HCT116 (cell line): ENCODE measurements at regions not wholly inside any gene's neighbourhood (a gene's known extent, or its start where the extent isn't known, plus 50 kb on each side); places are given as distances from the start of the nearest gene placed in this dataset.

Experiments
- ATAC-seq: fragments of 200-7000 bp; cut with Tn5 transposase; 2 replicates; pipeline ENCODE4 v1.9.1; 2020; ENCODE audit warnings: mild to moderate bottlenecking, moderate library complexity
- BruUV-seq: library from RNA; stranded (reverse); fragments of 400-500 nt; replicated peaks from 2 replicates; lab custom pipeline; 2021; lab: Mats Ljungman, UMichigan
- CTCF ChIA-PET: fragments of 300-600 bp; sonication (Branson Sonifier 250); formaldehyde crosslinking; loops from one replicate; lab custom pipeline; 2021; ENCODE audit warnings: antibody characterized with exemption; lab: Charles Lee
- POLR2A ChIA-PET: fragments of 300-600, 350-600 bp; sonication (Branson Sonifier 250); formaldehyde crosslinking; loops from one replicate; lab custom pipeline; 2021; ENCODE audit warnings: antibody characterized with exemption; lab: Charles Lee
- RAD21 ChIA-PET, 2 experiments: fragments of 300-600 bp; sonication (Branson Sonifier 250); formaldehyde crosslinking; loops; one replicate each; lab custom pipeline; 2023; ENCODE audit warnings: low total read pairs in 2 of 2; ENCODE audit not compliant: uncharacterized antibody in 2 of 2, unreplicated experiment in 2 of 2, low non-redundant PET in 1 of 2; lab: Charles Lee
- DNase-seq: peaks from one replicate; pipeline ENCODE4 v3.0.0-alpha.2; 2010; ENCODE audit warnings: low read depth, low spot score
- H2AFZ ChIP-seq: fragments of 200-600 bp; shearing (Covaris generic), sonication (generic); 2 replicates; pipeline ENCODE4 v1.6.1; 2017; ENCODE audit warnings: low read depth, mixed run types, mixed read lengths, antibody characterized with exemption, low read length; ENCODE audit not compliant: poor library complexity, severe bottlenecking
- H3K27ac ChIP-seq: 2 replicates; pipeline ENCODE4 v1.5.1; 2012; ENCODE audit warnings: low read depth, low read length
- H3K27me3 ChIP-seq: fragments of 200-600 bp; sonication (generic); 2 replicates; pipeline ENCODE4 v1.6.1; 2016; ENCODE audit warnings: mixed run types, low read length, mixed read lengths; ENCODE audit not compliant: insufficient read depth
- H3K36me3 ChIP-seq, 2 experiments: fragments of 200-500 bp in 1 of 2; fragments of 200-600 bp in 1 of 2; sonication (Bioruptor generic) in 1 of 2; sonication (generic) in 1 of 2; 2 replicates each; pipeline versions ENCODE4 v1.5.1 to v1.6.1; 2014 to 2016; ENCODE audit warnings: low read length in 2 of 2, inconsistent platforms in 1 of 2, mixed read lengths in 1 of 2, mixed run types in 1 of 2; ENCODE audit not compliant: insufficient read depth in 2 of 2, control insufficient read depth in 1 of 2
- H3K4me1 ChIP-seq, 2 experiments: fragments of 200-600 bp in 1 of 2; sonication (generic) in 1 of 2; 2 replicates each; pipeline versions ENCODE4 v1.5.1 to v1.6.1; 2012 to 2017; ENCODE audit warnings: low read length in 2 of 2, inconsistent platforms in 1 of 2, mild to moderate bottlenecking in 1 of 2, mixed read lengths in 1 of 2, mixed run types in 1 of 2, moderate library complexity in 1 of 2; ENCODE audit not compliant: insufficient read depth in 2 of 2, control insufficient read depth in 1 of 2
- H3K4me2 ChIP-seq: fragments of 200-600 bp; sonication (generic); 2 replicates; pipeline ENCODE4 v1.6.1; 2017; ENCODE audit warnings: mixed run types, low read length, mixed read lengths
- H3K4me3 ChIP-seq, 2 experiments: fragments of 200-600 bp in 1 of 2; sonication (generic) in 1 of 2; replicated peaks in 1 of 2; 2 replicates each; pipeline ENCODE4 v1.5.1; 2011 to 2016; ENCODE audit warnings: low read length in 2 of 2, control low read depth in 1 of 2, low read depth in 1 of 2, mild to moderate bottlenecking in 1 of 2, mixed read lengths in 1 of 2, mixed run types in 1 of 2
- H3K79me2 ChIP-seq: fragments of 200-600 bp; sonication (generic); 2 replicates; pipeline ENCODE4 v1.6.1; 2017; ENCODE audit warnings: mild to moderate bottlenecking, mixed run types, low read length, moderate library complexity, mixed read lengths; ENCODE audit not compliant: insufficient read depth
- H3K9ac ChIP-seq: fragments of 200-600 bp; sonication (generic); 2 replicates; pipeline ENCODE4 v1.6.1; 2016; ENCODE audit warnings: low read length, mixed read lengths
- H3K9me2 ChIP-seq: fragments of 200-600 bp; sonication (generic), shearing (Covaris generic); 2 replicates; pipeline ENCODE4 v1.6.1; 2017; ENCODE audit warnings: mixed run types, mild to moderate bottlenecking, moderate library complexity; ENCODE audit not compliant: insufficient read depth
- H3K9me3 ChIP-seq, 2 experiments: fragments of 200-500 bp in 1 of 2; fragments of 200-600 bp in 1 of 2; sonication (Bioruptor generic) in 1 of 2; sonication (generic) in 1 of 2; 2 replicates each; pipeline ENCODE4 v1.6.1; 2014 to 2017; ENCODE audit warnings: low read length in 2 of 2, mixed read lengths in 2 of 2, inconsistent platforms in 1 of 2, low read depth in 1 of 2, mild to moderate bottlenecking in 1 of 2, mixed run types in 1 of 2, moderate library complexity in 1 of 2; ENCODE audit not compliant: control insufficient read depth in 1 of 2, insufficient read depth in 1 of 2
- H4K20me1 ChIP-seq: fragments of 200-600 bp; sonication (generic), shearing (Covaris generic); 2 replicates; pipeline ENCODE4 v1.6.1; 2017; ENCODE audit warnings: mixed run types, mild to moderate bottlenecking, moderate library complexity; ENCODE audit not compliant: insufficient read depth
- CBX3 ChIP-seq: IDR thresholded peaks from 2 replicates; pipeline ENCODE4 v1.6.1; 2012; ENCODE audit warnings: low read depth
- EGR1 ChIP-seq: IDR thresholded peaks from 2 replicates; pipeline ENCODE4 v1.6.1; 2012; ENCODE audit warnings: low read depth
- FOSL1 ChIP-seq: IDR thresholded peaks from 2 replicates; pipeline ENCODE4 v1.6.1; 2012; ENCODE audit warnings: low read depth
- JUND ChIP-seq: IDR thresholded peaks from 2 replicates; pipeline ENCODE4 v1.6.1; 2012
- SP1 ChIP-seq: IDR thresholded peaks from 2 replicates; pipeline ENCODE4 v1.6.1; 2012; ENCODE audit warnings: low read depth
- intact Hi-C: fragments of 100-400 bp; cut with micrococcal nuclease; formaldehyde crosslinking; loops from 2 replicates; pipeline ENCODE4 v1.10.0; 2022
- TF ChIP-seq, protein P1 (sequence below): IDR thresholded peaks from 2 replicates; pipeline ENCODE4 v1.6.1; 2012; ENCODE audit warnings: low read depth
- TF ChIP-seq, protein P2 (sequence below), 3 experiments: fragments of 200-600 bp in 1 of 3; sonication (generic) in 1 of 3; IDR thresholded peaks in 2 of 3; conservative IDR thresholded peaks in 1 of 3; 2 replicates each; pipeline ENCODE4 v1.5.1; 2012 to 2017; ENCODE audit warnings: low read depth in 2 of 3, low read length in 2 of 3, antibody characterized with exemption in 1 of 3, borderline replicate concordance in 1 of 3, control low read depth in 1 of 3, mild to moderate bottlenecking in 1 of 3, mixed read lengths in 1 of 3, mixed run types in 1 of 3, moderate library complexity in 1 of 3; ENCODE audit not compliant: insufficient read depth in 1 of 3
- TF ChIP-seq, protein P3 (sequence below): IDR thresholded peaks from 2 replicates; pipeline ENCODE4 v1.6.1; 2012

- POLR2A ChIA-PET: no interaction called here
- BruUV-seq: no TSS peak
- RAD21 ChIA-PET: no interaction called here
- Histone ChIP-seq H4K20me1 (no peaks in the 10 kb centered on the region), H3K27ac (no peak overlapping the region), H2AFZ (no peak overlapping the region), H3K36me3 (no peaks in the 10 kb centered on the region), H3K79me2 (no peaks in the 10 kb centered on the region), H3K9me3 (no peaks in the 10 kb centered on the region), H3K4me3 (no peak overlapping the region), H3K9me2 (no peaks in the 10 kb centered on the region), H3K4me2 (peak overlapping the region; percentile 26)
- peak; percentile 36 for DNase-seq
- CTCF ChIA-PET: no interaction called here
- TF ChIP-seq, protein P1, sequence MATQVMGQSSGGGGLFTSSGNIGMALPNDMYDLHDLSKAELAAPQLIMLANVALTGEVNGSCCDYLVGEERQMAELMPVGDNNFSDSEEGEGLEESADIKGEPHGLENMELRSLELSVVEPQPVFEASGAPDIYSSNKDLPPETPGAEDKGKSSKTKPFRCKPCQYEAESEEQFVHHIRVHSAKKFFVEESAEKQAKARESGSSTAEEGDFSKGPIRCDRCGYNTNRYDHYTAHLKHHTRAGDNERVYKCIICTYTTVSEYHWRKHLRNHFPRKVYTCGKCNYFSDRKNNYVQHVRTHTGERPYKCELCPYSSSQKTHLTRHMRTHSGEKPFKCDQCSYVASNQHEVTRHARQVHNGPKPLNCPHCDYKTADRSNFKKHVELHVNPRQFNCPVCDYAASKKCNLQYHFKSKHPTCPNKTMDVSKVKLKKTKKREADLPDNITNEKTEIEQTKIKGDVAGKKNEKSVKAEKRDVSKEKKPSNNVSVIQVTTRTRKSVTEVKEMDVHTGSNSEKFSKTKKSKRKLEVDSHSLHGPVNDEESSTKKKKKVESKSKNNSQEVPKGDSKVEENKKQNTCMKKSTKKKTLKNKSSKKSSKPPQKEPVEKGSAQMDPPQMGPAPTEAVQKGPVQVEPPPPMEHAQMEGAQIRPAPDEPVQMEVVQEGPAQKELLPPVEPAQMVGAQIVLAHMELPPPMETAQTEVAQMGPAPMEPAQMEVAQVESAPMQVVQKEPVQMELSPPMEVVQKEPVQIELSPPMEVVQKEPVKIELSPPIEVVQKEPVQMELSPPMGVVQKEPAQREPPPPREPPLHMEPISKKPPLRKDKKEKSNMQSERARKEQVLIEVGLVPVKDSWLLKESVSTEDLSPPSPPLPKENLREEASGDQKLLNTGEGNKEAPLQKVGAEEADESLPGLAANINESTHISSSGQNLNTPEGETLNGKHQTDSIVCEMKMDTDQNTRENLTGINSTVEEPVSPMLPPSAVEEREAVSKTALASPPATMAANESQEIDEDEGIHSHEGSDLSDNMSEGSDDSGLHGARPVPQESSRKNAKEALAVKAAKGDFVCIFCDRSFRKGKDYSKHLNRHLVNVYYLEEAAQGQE: no peak
- TF ChIP-seq, protein P2, sequence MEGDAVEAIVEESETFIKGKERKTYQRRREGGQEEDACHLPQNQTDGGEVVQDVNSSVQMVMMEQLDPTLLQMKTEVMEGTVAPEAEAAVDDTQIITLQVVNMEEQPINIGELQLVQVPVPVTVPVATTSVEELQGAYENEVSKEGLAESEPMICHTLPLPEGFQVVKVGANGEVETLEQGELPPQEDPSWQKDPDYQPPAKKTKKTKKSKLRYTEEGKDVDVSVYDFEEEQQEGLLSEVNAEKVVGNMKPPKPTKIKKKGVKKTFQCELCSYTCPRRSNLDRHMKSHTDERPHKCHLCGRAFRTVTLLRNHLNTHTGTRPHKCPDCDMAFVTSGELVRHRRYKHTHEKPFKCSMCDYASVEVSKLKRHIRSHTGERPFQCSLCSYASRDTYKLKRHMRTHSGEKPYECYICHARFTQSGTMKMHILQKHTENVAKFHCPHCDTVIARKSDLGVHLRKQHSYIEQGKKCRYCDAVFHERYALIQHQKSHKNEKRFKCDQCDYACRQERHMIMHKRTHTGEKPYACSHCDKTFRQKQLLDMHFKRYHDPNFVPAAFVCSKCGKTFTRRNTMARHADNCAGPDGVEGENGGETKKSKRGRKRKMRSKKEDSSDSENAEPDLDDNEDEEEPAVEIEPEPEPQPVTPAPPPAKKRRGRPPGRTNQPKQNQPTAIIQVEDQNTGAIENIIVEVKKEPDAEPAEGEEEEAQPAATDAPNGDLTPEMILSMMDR (IDR thresholded peaks at IDR 0.05 in 2 of 3, conservative IDR thresholded peaks at IDR 0.05 in 1 of 3; ENCODE audit: borderline replicate concordance in 1 of 3, insufficient read depth in 1 of 3, low read depth in 2 of 3, low read length in 2 of 3): no peak
- TF ChIP-seq JUND (peak; percentile 45), FOSL1 (peak; percentile 37), SP1 (peak; percentile 49), EGR1 (peak; percentile 53; the same call in 1 of the 2 replicates), CBX3 (0 out of 2 replicates have a peak, but pooled peaks have one; percentile 47)
- TF ChIP-seq, protein P3, sequence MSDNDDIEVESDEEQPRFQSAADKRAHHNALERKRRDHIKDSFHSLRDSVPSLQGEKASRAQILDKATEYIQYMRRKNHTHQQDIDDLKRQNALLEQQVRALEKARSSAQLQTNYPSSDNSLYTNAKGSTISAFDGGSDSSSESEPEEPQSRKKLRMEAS: 0 out of 2 replicates have a peak, but pooled peaks have one; percentile 21
- TF ChIP-seq, all 23 proteins: peak for 6
- intact Hi-C loops: no loop called here
- H3K4me1 ChIP-seq: peaks cover 7 to 23% of the 10 kb centered on the region in 2 experiments
- no peaks in the 10 kb centered on the region; the same call in 1 of the 2 replicates for H3K27me3 ChIP-seq
- ATAC-seq: peak; percentile 60
- H3K9ac ChIP-seq: no peak overlapping the region
Observed at GRCh38 chr5:175214152-175214551, 229.8 kb downstream of the DRD1 start.
